ENCODE measurements at regions not wholly inside any gene's neighbourhood (a gene's known extent, or its start where the extent isn't known, plus 50 kb on each side); places are given as distances from the start of the nearest gene placed in this dataset.

DNA sequence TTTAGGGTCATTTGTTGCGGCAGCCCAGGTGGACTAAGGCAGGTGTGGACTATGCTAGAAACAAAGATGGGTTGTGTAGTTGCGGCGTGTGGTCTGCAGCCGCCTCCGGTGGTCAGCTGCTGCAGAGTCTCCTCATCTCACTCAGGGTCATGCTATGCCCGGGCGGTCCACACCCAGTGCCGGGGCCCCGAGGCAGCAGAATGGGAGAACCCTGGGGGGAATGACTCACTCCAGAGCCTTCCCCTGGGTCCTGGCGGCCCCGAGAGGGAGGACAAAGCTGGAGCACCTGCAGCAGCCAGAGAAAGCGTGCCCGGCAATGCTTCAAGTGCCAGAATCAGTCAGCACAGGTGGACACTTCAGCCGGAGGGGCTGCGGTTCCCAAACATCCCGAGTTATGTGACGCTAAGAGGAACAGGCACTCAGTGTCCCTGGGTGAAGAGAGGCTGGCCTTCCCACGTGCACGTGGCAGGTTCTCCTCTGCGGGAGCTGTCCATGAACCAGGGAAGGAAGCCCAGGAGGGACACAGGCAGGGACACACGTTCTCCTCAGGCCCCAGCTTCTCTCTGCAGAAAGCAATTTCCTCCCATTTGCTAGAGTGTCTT, 289.6 kb upstream of the B3GAT1 start:
- no peaks in the 10 kb centered on the region for H3K36me3 ChIP-seq
- 57 to 63% methylated on average over 14 to 15 of the region's 21 CpGs for WGBS, 2 donors
- no peak overlapping the region for H3K27ac ChIP-seq
- H3K4me3 ChIP-seq (replicated peaks in 1 of 3) = no peak overlapping the region
- H3K27me3 ChIP-seq = no peaks in the 10 kb centered on the region
- intact Hi-C loops (cut with DNase I) = no loop called here
- peak; percentile 30 to 40 for DNase-seq
- no peaks in the 10 kb centered on the region for H3K9me3 ChIP-seq
- no peak for TF ChIP-seq POLR2A (IDR thresholded peaks at IDR 0.05)
- TF ChIP-seq CTCF (IDR thresholded peaks at IDR 0.05) = no peak
- H3K4me1 ChIP-seq = no peaks in the 10 kb centered on the region

DNA sequence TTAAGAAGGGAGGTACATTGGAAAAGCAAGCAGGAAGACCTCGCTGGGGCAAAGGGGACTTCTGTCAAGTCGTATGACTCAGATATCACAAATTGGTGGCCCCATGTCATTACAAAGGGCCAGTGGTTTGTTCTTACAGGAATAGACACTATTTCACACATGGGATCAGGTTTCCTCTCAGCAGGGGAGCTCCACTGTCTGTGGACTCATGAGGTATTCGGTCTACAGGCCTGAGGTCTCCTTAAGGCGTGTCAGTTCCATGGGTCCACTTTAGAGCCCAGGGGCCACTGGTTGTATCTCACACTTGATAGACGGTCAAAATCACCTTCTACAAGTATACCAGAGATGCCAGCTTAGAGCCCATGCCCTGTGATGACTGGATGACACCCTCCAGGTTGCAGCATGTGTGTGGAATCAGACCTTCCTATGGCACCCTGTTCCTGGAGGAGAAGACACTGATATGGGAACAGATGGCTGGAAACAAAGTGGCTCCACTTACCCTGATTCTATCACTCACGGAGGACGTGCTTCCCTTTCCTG, 288.1 kb upstream of the B3GAT1 start:
- Histone ChIP-seq H3K27ac (no peak overlapping the region), H3K4me1 (no peaks in the 10 kb centered on the region), H3K36me3 (no peaks in the 10 kb centered on the region), H3K9me3 (no peaks in the 10 kb centered on the region), H3K4me3 (replicated peaks in 1 of 3) (no peak overlapping the region), H3K27me3 (no peaks in the 10 kb centered on the region)
- TF ChIP-seq CTCF (IDR thresholded peaks at IDR 0.05) (no peak), POLR2A (IDR thresholded peaks at IDR 0.05) (no peak)
- intact Hi-C loops (cut with DNase I) = no loop called here
- DNase-seq = no peak
- WGBS, 2 donors = 89 to 90% methylated on average over 7 of the region's 7 CpGs

DNA sequence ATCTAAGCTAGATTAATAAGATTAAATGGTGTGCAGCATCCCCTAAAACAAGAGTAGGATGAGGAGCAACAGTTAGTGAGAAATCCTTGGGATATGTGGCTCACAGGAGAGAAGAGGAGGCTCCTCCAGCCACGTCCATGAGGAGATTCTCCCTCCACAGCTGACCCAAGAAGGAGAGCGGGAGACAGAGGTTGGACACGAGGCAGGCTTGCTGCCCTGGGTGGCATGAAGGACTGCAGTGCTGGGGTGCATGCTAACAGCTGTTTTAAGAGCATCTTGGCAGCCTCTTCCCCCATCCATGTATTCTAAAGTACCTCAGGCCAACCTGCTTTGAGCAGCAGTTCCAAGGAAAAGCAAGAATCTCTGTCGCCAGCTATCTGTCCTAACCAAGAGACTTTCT, 284.4 kb upstream of the B3GAT1 start:
- TF ChIP-seq CTCF (IDR thresholded peaks at IDR 0.05) = no peak
- no peak for TF ChIP-seq POLR2A (IDR thresholded peaks at IDR 0.05)
- no peak overlapping the region for H3K27ac ChIP-seq
- no peak overlapping the region for H3K4me3 ChIP-seq (replicated peaks in 1 of 3)
- intact Hi-C loops (cut with DNase I) = no loop called here
- DNase-seq = no peak
- H3K27me3 ChIP-seq = no peaks in the 10 kb centered on the region
- H3K4me1 ChIP-seq = no peaks in the 10 kb centered on the region
- no peaks in the 10 kb centered on the region for H3K9me3 ChIP-seq
- 66 to 69% methylated on average over 4 of the region's 4 CpGs for WGBS, 2 donors
- no peaks in the 10 kb centered on the region for H3K36me3 ChIP-seq

DNA sequence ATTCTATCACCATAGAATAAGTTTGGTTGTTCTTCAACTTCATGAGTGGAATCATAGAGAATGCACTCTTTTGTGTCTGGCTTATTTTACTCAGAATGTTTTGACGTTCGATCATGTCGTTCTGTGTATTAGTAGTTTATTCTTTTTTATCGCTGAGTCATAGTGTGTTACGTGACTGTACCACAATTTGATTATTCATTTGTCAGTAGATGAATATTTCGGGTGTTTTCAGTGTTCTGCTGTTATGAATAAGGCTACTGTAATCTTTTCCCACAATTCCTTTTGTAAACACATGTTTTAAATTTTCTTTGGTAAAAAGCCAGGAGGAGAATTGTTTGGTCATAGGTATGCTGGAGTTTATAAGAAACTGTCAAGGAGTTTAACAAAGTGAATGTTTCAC, 279.9 kb upstream of the B3GAT1 start:
- DNase-seq = no peak
- TF ChIP-seq CTCF (IDR thresholded peaks at IDR 0.05) = no peak
- no peaks in the 10 kb centered on the region for H3K27me3 ChIP-seq
- H3K9me3 ChIP-seq = no peaks in the 10 kb centered on the region
- H3K36me3 ChIP-seq = no peaks in the 10 kb centered on the region
- intact Hi-C loops (cut with DNase I) = no loop called here
- H3K4me1 ChIP-seq = no peaks in the 10 kb centered on the region
- H3K4me3 ChIP-seq (replicated peaks in 1 of 3) = no peak overlapping the region
- no peak overlapping the region for H3K27ac ChIP-seq
- WGBS, 2 donors = 58 to 62% methylated on average over 6 of the region's 6 CpGs

DNA sequence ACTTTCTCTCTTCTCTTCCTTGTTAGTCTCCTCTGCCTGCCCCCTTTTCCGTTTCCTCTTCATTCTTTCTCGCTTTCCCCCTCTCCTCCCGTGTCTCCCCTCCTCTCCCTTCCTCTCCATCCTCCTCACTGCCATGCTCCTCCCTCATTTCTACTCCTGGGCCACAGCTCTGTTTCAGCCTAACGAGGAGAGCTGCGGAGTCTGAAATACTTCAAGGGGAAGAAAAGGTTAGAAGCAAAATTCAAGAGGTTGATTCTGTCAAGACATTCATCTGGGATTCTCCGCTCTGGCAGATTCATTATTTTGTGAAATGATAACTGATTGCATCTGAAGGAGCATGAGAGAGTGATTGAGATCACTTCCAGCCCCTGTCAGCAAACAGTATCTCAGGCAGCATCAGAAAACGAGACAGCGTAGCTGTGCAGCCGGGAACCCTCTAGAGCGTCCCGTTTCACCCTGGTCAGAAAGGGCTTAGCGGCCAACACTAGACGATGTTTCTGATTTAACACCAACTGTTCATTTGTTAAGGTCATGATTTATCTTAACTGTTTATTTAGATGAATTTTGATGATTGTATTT, 279.3 kb upstream of the B3GAT1 start:
- TF ChIP-seq CTCF (IDR thresholded peaks at IDR 0.05) = no peak
- 59 to 61% methylated on average over 13 of the region's 13 CpGs for WGBS, 2 donors

More for the DNA sequence above, 279.3 kb upstream of the B3GAT1 start:
- no peaks in the 10 kb centered on the region for H3K36me3 ChIP-seq
- DNase-seq = no peak
- no peak overlapping the region for H3K4me3 ChIP-seq (replicated peaks in 1 of 3)
- no peak overlapping the region for H3K27ac ChIP-seq
- H3K27me3 ChIP-seq = no peaks in the 10 kb centered on the region
- intact Hi-C loops (cut with DNase I) = no loop called here
- no peaks in the 10 kb centered on the region for H3K9me3 ChIP-seq
- H3K4me1 ChIP-seq = no peaks in the 10 kb centered on the region

Measured in thyroid gland (tissue), 4 donors.